Jurkat, Clone E6-1 (cell line): ENCODE measurements at regions not wholly inside any gene's neighbourhood (a gene's known extent, or its start where the extent isn't known, plus 50 kb on each side); places are given as distances from the start of the nearest gene placed in this dataset.
"Not testable (repeated sequence)": the region's sequence is repeated elsewhere in the genome, so short reads cannot be mapped to it uniquely, and the experiment has no call there.

ENCODE experiments used
- DNase-seq: peaks from one replicate; pipeline ENCODE4 v3.0.0-alpha.2; 2011; ENCODE audit warnings: low read depth, low spot score
- H3K4me3 ChIP-seq: 2 replicates; pipeline ENCODE4 v1.5.1; 2011; ENCODE audit warnings: mild to moderate bottlenecking, low read length, control low read depth, moderate library complexity

- no peak for DNase-seq
- no peak overlapping the region for H3K4me3 ChIP-seq
Observed at GRCh38 chr5:25488119-25488518, 843.3 kb upstream of the CDH10 start.

- no peak overlapping the region for H3K4me3 ChIP-seq
- no peak for DNase-seq
Observed at GRCh38 chr5:25484391-25484790, 839.6 kb upstream of the CDH10 start.

- DNase-seq, result no peak
- H3K4me3 ChIP-seq, result no peak overlapping the region
Observed at GRCh38 chr5:25481463-25481862, 836.7 kb upstream of the CDH10 start.

- no peak overlapping the region for H3K4me3 ChIP-seq
- no peak for DNase-seq
Observed at GRCh38 chr5:25459082-25459481, 814.3 kb upstream of the CDH10 start.

- no peak overlapping the region for H3K4me3 ChIP-seq
- DNase-seq, result no peak
Observed at GRCh38 chr5:25458628-25459027, 813.9 kb upstream of the CDH10 start.

GRCh38 chr5:25453500-25453899 is 808.7 kb upstream of the CDH10 start:
- no peak for DNase-seq
- no peak overlapping the region for H3K4me3 ChIP-seq

- DNase-seq, result no peak
- H3K4me3 ChIP-seq, result no peak overlapping the region
Observed at GRCh38 chr5:25451294-25451693, 806.5 kb upstream of the CDH10 start.

- H3K4me3 ChIP-seq, result no peak overlapping the region
- DNase-seq, result no peak
Observed at GRCh38 chr5:25448646-25449045, 803.9 kb upstream of the CDH10 start.

- DNase-seq, result no peak
- H3K4me3 ChIP-seq, result no peak overlapping the region
Observed at GRCh38 chr5:25448190-25448621, 803.4 kb upstream of the CDH10 start.

- DNase-seq, H3K4me3 ChIP-seq: not testable (repeated sequence)
Observed at GRCh38 chr5:25446061-25446420, 801.3 kb upstream of the CDH10 start.

- DNase-seq, H3K4me3 ChIP-seq: not testable (repeated sequence)
Observed at GRCh38 chr5:25445381-25446060, 800.7 kb upstream of the CDH10 start.

GRCh38 chr5:25444697-25445096 is 799.9 kb upstream of the CDH10 start:
- no peak overlapping the region for H3K4me3 ChIP-seq
- no peak for DNase-seq

- no peak for DNase-seq
Observed at GRCh38 chr5:25441810-25442209, 797.0 kb upstream of the CDH10 start.

GRCh38 chr5:25439025-25439424 is 794.2 kb upstream of the CDH10 start:
- no peak for DNase-seq
- no peak overlapping the region for H3K4me3 ChIP-seq

More at GRCh38 chr5:25441810-25442209, 797.0 kb upstream of the CDH10 start:
- H3K4me3 ChIP-seq, result no peak overlapping the region

GRCh38 chr5:25438375-25438774 is 793.6 kb upstream of the CDH10 start:
- not testable (repeated sequence) for DNase-seq, H3K4me3 ChIP-seq

- no peak overlapping the region for H3K4me3 ChIP-seq
- DNase-seq, result no peak
Observed at GRCh38 chr5:25436452-25436851, 791.7 kb upstream of the CDH10 start.

- DNase-seq, result no peak
- no peak overlapping the region for H3K4me3 ChIP-seq
Observed at GRCh38 chr5:25435882-25436281, 791.1 kb upstream of the CDH10 start.

- DNase-seq, result no peak
Observed at GRCh38 chr5:25427240-25427639, 782.5 kb upstream of the CDH10 start.

GRCh38 chr5:25423271-25423670 is 778.5 kb upstream of the CDH10 start:
- H3K4me3 ChIP-seq, result no peak overlapping the region
- no peak for DNase-seq

More at GRCh38 chr5:25427240-25427639, 782.5 kb upstream of the CDH10 start:
- no peak overlapping the region for H3K4me3 ChIP-seq

- H3K4me3 ChIP-seq, result no peak overlapping the region
- no peak for DNase-seq
Observed at GRCh38 chr5:25419684-25420083, 774.9 kb upstream of the CDH10 start.

GRCh38 chr5:25418978-25419377 is 774.2 kb upstream of the CDH10 start:
- H3K4me3 ChIP-seq, result no peak overlapping the region
- DNase-seq, result no peak
